HEK293 (cell line): ENCODE measurements at regions not wholly inside any gene's neighbourhood (a gene's known extent, or its start where the extent isn't known, plus 50 kb on each side); places are given as distances from the start of the nearest gene placed in this dataset.
A peak's percentile ranks its signal among the peaks of the same experiment; 100 is the strongest.

ENCODE experiments used
- CTCF ChIA-PET: fragments of 350-600 bp; formaldehyde crosslinking; extraction: SDS; loops from one replicate; lab custom pipeline; 2021; ENCODE audit warnings: antibody characterized with exemption; lab: Yijun Ruan, JAX
- POLR2A ChIA-PET: fragments of 300-600 bp; formaldehyde crosslinking; extraction: SDS; loops from one replicate; lab custom pipeline; 2020; ENCODE audit warnings: antibody characterized with exemption, inconsistent platforms; lab: Yijun Ruan, JAX
- H3K27ac ChIP-seq: fragments of 200-500 bp; sonication (Bioruptor generic); 2 replicates; pipeline ENCODE4 v1.5.1; 2014; ENCODE audit warnings: low read depth, low read length, control low read depth, inconsistent platforms; ENCODE audit errors: extremely low read depth
- H3K36me3 ChIP-seq, 2 experiments: fragments of 200-500 bp in 1 of 2; sonication (Bioruptor generic) in 1 of 2; 1 replicate in 1 of 2; 2 replicates in 1 of 2; pipeline ENCODE4 v1.5.1; 2014 to 2017; ENCODE audit warnings: inconsistent platforms in 2 of 2, low read length in 2 of 2; ENCODE audit not compliant: control insufficient read depth in 2 of 2, insufficient read depth in 1 of 2
- H3K4me1 ChIP-seq: fragments of 200-500 bp; sonication (Bioruptor generic); 2 replicates; pipeline ENCODE4 v1.5.1; 2014; ENCODE audit warnings: mild to moderate bottlenecking, low read length, inconsistent platforms; ENCODE audit not compliant: control insufficient read depth, insufficient read depth
- H3K4me3 ChIP-seq: 2 replicates; pipeline ENCODE4 v1.5.1; 2011; ENCODE audit warnings: low read depth, mild to moderate bottlenecking, control low read depth, low read length, moderate library complexity
- H3K9me3 ChIP-seq: fragments of 200-500 bp; sonication (Bioruptor generic); 2 replicates; pipeline ENCODE4 v1.5.1; 2014; ENCODE audit warnings: low read depth, low read length, inconsistent platforms; ENCODE audit not compliant: control insufficient read depth, insufficient read depth
- RBAK ChIP-seq: fragments of 450-650 bp; formaldehyde crosslinking; IDR thresholded peaks from 2 replicates; pipeline ENCODE4 v1.5.1; 2016; ENCODE audit warnings: missing biosample characterization, missing genetic modification characterization
- SALL2 ChIP-seq: fragments of 450-650 bp; formaldehyde crosslinking; IDR thresholded peaks from 2 replicates; pipeline ENCODE4 v1.5.0; 2017; ENCODE audit warnings: missing biosample characterization, mild to moderate bottlenecking, missing genetic modification characterization, borderline replicate concordance
- SETDB1 ChIP-seq: IDR thresholded peaks from one replicate; pipeline ENCODE4 v1.6.1; 2017; ENCODE audit warnings: mild to moderate bottlenecking, low read length, moderate library complexity, mixed read lengths; ENCODE audit not compliant: insufficient read length
- TCF7L2 ChIP-seq: IDR thresholded peaks from 2 replicates; pipeline ENCODE4 v1.6.1; 2011; ENCODE audit warnings: low read depth, mild to moderate bottlenecking, inconsistent platforms, low read length, moderate library complexity, borderline replicate concordance
- TRIM28 ChIP-seq: IDR thresholded peaks from 2 replicates; pipeline ENCODE4 v1.6.1; 2011; ENCODE audit warnings: low read length, control low read depth, borderline replicate concordance
- YY1 ChIP-seq: fragments of 450-650 bp; formaldehyde crosslinking; IDR thresholded peaks from 2 replicates; pipeline ENCODE4 v1.5.1; 2018; ENCODE audit warnings: missing biosample characterization, missing genetic modification characterization
- ZNF473 ChIP-seq: fragments of 450-650 bp; formaldehyde crosslinking; IDR thresholded peaks from 2 replicates; pipeline ENCODE4 v1.5.1; 2017; ENCODE audit warnings: missing biosample characterization, missing genetic modification characterization
- ZNF521 ChIP-seq: fragments of 450-650 bp; formaldehyde crosslinking; IDR thresholded peaks from 2 replicates; pipeline ENCODE4 v1.5.1; 2017; ENCODE audit warnings: missing biosample characterization, mild to moderate bottlenecking, missing genetic modification characterization
- ZNF530 ChIP-seq: fragments of 450-650 bp; formaldehyde crosslinking; IDR thresholded peaks from 2 replicates; pipeline ENCODE4 v1.5.1; 2016; ENCODE audit warnings: low read depth, missing biosample characterization, missing genetic modification characterization
- ZNF621 ChIP-seq: fragments of 450-650 bp; formaldehyde crosslinking; IDR thresholded peaks from 2 replicates; pipeline ENCODE4 v1.5.1; 2017; ENCODE audit warnings: missing biosample characterization, missing genetic modification characterization
- TF ChIP-seq, protein P1 (sequence below): fragments of 450-650 bp; formaldehyde crosslinking; IDR thresholded peaks from 2 replicates; pipeline ENCODE4 v1.5.1; 2017; ENCODE audit warnings: missing biosample characterization, missing genetic modification characterization
- TF ChIP-seq, protein P2 (sequence below): fragments of 450-650 bp; formaldehyde crosslinking; IDR thresholded peaks from 2 replicates; pipeline ENCODE4 v1.5.1; 2016; ENCODE audit warnings: missing biosample characterization, missing genetic modification characterization

GRCh38 chr2:12441750-12442475 is 274.8 kb upstream of the TRIB2 start:
- ChIA-PET POLR2A (no interaction called here), CTCF (interaction anchor here (0.9 to 1.5 kb wide), 2 partner anchors 274 to 566 kb away, joined by 3 to 4 read pairs; partner anchors contain the start of gene TRIB2)
- no peaks in the 10 kb centered on the region for H3K36me3 ChIP-seq
- H3K9me3 ChIP-seq: no peaks in the 10 kb centered on the region
- H3K27ac ChIP-seq: 0 out of 2 replicates have a peak overlapping the region, but pooled peaks have one; percentile 1
- TF ChIP-seq, protein P1, sequence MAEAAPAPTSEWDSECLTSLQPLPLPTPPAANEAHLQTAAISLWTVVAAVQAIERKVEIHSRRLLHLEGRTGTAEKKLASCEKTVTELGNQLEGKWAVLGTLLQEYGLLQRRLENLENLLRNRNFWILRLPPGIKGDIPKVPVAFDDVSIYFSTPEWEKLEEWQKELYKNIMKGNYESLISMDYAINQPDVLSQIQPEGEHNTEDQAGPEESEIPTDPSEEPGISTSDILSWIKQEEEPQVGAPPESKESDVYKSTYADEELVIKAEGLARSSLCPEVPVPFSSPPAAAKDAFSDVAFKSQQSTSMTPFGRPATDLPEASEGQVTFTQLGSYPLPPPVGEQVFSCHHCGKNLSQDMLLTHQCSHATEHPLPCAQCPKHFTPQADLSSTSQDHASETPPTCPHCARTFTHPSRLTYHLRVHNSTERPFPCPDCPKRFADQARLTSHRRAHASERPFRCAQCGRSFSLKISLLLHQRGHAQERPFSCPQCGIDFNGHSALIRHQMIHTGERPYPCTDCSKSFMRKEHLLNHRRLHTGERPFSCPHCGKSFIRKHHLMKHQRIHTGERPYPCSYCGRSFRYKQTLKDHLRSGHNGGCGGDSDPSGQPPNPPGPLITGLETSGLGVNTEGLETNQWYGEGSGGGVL (tag by site-specific recombination): no peak
- TF ChIP-seq TRIM28 (0 out of 2 replicates have a peak, but pooled peaks have one; percentile 1), YY1 (no peak), ZNF530 (tag by site-specific recombination) (no peak), ZNF621 (tag by site-specific recombination) (no peak)
- no peaks in the 10 kb centered on the region; the same call in 1 of the 2 replicates for H3K4me1 ChIP-seq
- H3K4me3 ChIP-seq: no peak overlapping the region

DNA sequence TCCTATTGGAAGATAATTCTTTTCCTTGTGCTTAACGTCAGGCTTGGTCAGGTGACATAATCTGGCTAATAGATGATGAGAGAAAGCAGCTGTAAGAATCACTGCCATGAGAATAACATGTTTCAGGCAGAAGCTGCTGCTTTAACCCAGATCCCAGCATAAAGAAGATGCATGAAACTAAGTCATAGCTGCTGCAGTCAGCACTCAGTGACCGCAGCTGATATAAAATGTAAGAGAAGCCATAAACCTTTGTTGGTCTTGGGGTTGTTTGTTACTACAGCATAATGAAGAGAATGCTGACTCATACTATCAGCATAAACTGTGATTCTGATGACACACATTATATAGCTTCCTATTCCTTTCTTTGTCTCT is 274.3 kb upstream of the TRIB2 start:
- no peaks in the 10 kb centered on the region for H3K9me3 ChIP-seq
- no peaks in the 10 kb centered on the region; the same call in 1 of the 2 replicates for H3K4me1 ChIP-seq
- ChIA-PET POLR2A (interaction anchor here (0.7 kb wide), 1 partner anchor 71 kb away, joined by 4 read pairs; no protein-coding TSS in a partner anchor), CTCF (interaction anchor here (0.9 to 1.5 kb wide), 2 partner anchors 274 to 565 kb away, joined by 3 to 4 read pairs; partner anchors contain the start of gene TRIB2)
- TF ChIP-seq SETDB1: peak; percentile 32
- TF ChIP-seq RBAK (tag by site-specific recombination): peak; percentile 93
- peak; percentile 75; the same call in 1 of the 2 replicates for TF ChIP-seq TRIM28
- TF ChIP-seq ZNF473 (tag by site-specific recombination): no peak
- H3K27ac ChIP-seq: no peak overlapping the region
- no peak overlapping the region for H3K4me3 ChIP-seq
- no peaks in the 10 kb centered on the region for H3K36me3 ChIP-seq

DNA sequence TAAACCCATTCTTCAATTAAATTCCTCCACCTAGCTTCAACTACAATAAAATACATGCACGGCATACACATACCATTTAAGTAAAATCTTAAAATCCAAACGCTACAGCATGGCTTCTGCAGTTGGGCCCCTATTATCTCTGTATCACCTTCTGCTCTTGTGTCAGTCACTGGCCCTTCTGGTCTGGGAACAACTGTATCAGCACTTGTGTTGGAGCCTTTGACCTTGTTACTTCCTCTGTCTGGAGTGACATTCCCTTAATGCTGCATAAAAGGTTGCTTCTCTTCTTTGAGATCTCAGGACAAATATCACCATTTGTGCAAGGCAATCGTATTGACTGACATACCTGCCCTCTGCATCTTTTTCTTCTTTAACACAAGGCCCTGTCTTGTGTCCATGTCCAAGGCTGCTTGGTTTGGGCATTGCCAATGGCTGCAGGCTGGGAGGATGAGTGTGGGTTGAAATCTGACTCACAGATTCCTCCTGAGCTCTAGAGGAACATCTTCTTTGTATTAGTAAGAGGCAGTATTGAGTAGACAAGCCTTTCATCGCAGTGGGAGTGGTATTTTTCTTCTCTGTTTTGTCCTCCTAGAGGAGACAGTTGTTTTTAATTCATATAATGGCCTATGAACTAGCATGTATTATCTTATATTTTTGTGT is 267.8 kb upstream of the TRIB2 start:
- Histone ChIP-seq H3K4me1 (peaks cover 4% of the 10 kb centered on the region), H3K4me3 (no peak overlapping the region), H3K27ac (no peak overlapping the region), H3K9me3 (no peaks in the 10 kb centered on the region), H3K36me3 (no peaks in the 10 kb centered on the region)
- ChIA-PET POLR2A (no interaction called here), CTCF (no interaction called here)
- TF ChIP-seq, protein P2, sequence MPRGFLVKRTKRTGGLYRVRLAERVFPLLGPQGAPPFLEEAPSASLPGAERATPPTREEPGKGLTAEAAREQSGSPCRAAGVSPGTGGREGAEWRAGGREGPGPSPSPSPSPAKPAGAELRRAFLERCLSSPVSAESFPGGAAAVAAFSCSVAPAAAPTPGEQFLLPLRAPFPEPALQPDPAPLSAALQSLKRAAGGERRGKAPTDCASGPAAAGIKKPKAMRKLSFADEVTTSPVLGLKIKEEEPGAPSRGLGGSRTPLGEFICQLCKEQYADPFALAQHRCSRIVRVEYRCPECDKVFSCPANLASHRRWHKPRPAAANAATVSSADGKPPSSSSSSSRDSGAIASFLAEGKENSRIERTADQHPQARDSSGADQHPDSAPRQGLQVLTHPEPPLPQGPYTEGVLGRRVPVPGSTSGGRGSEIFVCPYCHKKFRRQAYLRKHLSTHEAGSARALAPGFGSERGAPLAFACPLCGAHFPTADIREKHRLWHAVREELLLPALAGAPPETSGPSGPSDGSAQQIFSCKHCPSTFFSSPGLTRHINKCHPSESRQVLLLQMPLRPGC: no peak

DNA sequence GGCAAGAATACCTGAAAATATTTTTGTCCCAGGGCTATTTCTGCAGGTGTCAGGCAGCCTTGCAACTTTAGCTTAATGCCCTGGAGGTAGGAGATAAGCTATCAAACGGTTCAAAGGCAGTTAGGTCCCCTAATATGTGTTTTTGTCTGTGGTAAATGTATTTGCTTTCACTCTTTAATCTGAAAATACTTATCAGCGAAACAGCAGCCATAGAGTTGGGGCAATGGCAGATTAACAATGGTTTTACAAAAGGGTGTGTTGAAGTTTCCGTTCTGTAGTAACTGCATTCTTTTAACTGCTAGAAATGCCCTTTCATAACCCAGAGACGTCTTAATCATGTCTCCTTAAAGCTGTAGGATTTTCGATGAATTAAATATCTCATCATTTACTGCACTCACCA is 265.0 kb upstream of the TRIB2 start:
- Histone ChIP-seq H3K4me1 (peaks cover 6% of the 10 kb centered on the region), H3K27ac (no peak overlapping the region), H3K9me3 (no peaks in the 10 kb centered on the region), H3K36me3 (no peaks in the 10 kb centered on the region), H3K4me3 (no peak overlapping the region)
- ChIA-PET CTCF (no interaction called here), POLR2A (no interaction called here)
- TF ChIP-seq SALL2 (no peak), ZNF521 (tag by site-specific recombination) (no peak), TCF7L2 (peak; percentile 65)
